ENCODE measurements at regions not wholly inside any gene's neighbourhood (a gene's known extent, or its start where the extent isn't known, plus 50 kb on each side); places are given as distances from the start of the nearest gene placed in this dataset.

DNA sequence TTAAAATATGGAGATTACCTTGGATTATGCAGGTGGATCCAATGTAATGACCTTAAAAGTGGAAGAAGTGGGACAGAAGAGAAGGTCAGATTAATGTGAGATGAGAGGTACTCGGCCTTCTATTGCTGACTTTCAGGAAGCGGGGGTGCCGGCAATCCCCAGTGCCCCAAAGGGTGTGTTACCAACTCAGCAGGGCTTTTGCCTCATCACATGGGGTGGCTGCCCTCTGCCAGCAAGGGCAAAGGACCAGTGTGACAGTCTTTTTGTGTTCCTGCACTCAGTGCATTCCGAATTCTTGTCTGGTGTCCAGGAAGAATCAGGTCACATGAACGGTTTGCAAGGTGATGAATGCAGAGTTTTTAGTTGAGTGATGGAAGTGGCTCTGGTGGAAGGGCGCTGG lies 624.2 kb downstream of the COL12A1 start:
- no peak for DNase-seq (ENCODE audit: low spot score)
- in situ Hi-C loops (cut with MboI; ENCODE audit: low sequenced_read_pairs, unreplicated experiment) = loop anchor here (25.0 kb wide), 1 partner anchor 631 kb away; the partner anchor contains the start of gene COL12A1
- TF ChIP-seq, protein P1, sequence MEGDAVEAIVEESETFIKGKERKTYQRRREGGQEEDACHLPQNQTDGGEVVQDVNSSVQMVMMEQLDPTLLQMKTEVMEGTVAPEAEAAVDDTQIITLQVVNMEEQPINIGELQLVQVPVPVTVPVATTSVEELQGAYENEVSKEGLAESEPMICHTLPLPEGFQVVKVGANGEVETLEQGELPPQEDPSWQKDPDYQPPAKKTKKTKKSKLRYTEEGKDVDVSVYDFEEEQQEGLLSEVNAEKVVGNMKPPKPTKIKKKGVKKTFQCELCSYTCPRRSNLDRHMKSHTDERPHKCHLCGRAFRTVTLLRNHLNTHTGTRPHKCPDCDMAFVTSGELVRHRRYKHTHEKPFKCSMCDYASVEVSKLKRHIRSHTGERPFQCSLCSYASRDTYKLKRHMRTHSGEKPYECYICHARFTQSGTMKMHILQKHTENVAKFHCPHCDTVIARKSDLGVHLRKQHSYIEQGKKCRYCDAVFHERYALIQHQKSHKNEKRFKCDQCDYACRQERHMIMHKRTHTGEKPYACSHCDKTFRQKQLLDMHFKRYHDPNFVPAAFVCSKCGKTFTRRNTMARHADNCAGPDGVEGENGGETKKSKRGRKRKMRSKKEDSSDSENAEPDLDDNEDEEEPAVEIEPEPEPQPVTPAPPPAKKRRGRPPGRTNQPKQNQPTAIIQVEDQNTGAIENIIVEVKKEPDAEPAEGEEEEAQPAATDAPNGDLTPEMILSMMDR (IDR thresholded peaks at IDR 0.05; ENCODE audit: borderline replicate concordance, control extremely low read depth, extremely low read depth, insufficient read depth, missing control alignments) = no peak

- in situ Hi-C loops (cut with MboI; ENCODE audit: low sequenced_read_pairs, unreplicated experiment) = loop anchor here (25.0 kb wide), 1 partner anchor 633 kb away; the partner anchor contains the start of gene COL12A1
- no peak for DNase-seq (ENCODE audit: low spot score)
- TF ChIP-seq, protein P1 (IDR thresholded peaks at IDR 0.05; ENCODE audit: borderline replicate concordance, control extremely low read depth, extremely low read depth, insufficient read depth, missing control alignments) = no peak
Observed at GRCh38 chr6:74579794-74580193, 626.1 kb downstream of the COL12A1 start.

DNA sequence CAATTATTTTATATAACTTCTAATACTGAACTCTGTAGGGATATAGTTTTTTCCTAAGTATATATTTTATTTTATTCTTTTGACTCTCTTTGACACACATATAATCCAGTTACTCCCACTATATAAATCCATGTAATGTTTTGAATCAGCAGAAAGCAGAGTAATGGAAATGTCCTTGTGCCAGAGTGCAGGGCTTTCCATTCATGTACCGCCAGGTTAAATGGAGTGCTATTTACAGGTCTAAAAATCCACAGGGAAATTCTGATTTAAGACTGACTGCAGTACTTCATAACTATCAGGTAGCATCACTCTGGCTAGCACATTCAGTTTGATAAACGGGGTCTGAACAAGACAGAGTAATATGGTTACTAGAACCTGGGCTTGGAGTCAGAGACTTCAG lies 626.8 kb downstream of the COL12A1 start:
- TF ChIP-seq, protein P1 (IDR thresholded peaks at IDR 0.05; ENCODE audit: borderline replicate concordance, control extremely low read depth, extremely low read depth, insufficient read depth, missing control alignments) = no peak
- DNase-seq (ENCODE audit: low spot score) = no peak
- in situ Hi-C loops (cut with MboI; ENCODE audit: low sequenced_read_pairs, unreplicated experiment) = loop anchor here (25.0 kb wide), 1 partner anchor 633 kb away; the partner anchor contains the start of gene COL12A1

GRCh38 chr6:74578339-74578738 lies 627.5 kb downstream of the COL12A1 start:
- TF ChIP-seq, protein P1 (IDR thresholded peaks at IDR 0.05; ENCODE audit: borderline replicate concordance, control extremely low read depth, extremely low read depth, insufficient read depth, missing control alignments) = no peak
- DNase-seq (ENCODE audit: low spot score) = no peak
- in situ Hi-C loops (cut with MboI; ENCODE audit: low sequenced_read_pairs, unreplicated experiment) = loop anchor here (25.0 kb wide), 1 partner anchor 634 kb away; the partner anchor contains the start of gene COL12A1

GRCh38 chr6:74577619-74578018 lies 628.2 kb downstream of the COL12A1 start:
- in situ Hi-C loops (cut with MboI; ENCODE audit: low sequenced_read_pairs, unreplicated experiment) = loop anchor here (25.0 kb wide), 1 partner anchor 635 kb away; the partner anchor contains the start of gene COL12A1
- TF ChIP-seq, protein P1 (IDR thresholded peaks at IDR 0.05; ENCODE audit: borderline replicate concordance, control extremely low read depth, extremely low read depth, insufficient read depth, missing control alignments) = no peak
- DNase-seq (ENCODE audit: low spot score) = no peak

GRCh38 chr6:74574794-74575193 lies 631.1 kb downstream of the COL12A1 start:
- no peak for DNase-seq (ENCODE audit: low spot score)
- TF ChIP-seq, protein P1 (IDR thresholded peaks at IDR 0.05; ENCODE audit: borderline replicate concordance, control extremely low read depth, extremely low read depth, insufficient read depth, missing control alignments) = no peak
- in situ Hi-C loops (cut with MboI; ENCODE audit: low sequenced_read_pairs, unreplicated experiment) = loop anchor here (25.0 kb wide), 1 partner anchor 638 kb away; the partner anchor contains the start of gene COL12A1

Data from GM13976 (cell line).